K562 (cell line): ENCODE measurements at regions not wholly inside any gene's neighbourhood (a gene's known extent, or its start where the extent isn't known, plus 50 kb on each side); places are given as distances from the start of the nearest gene placed in this dataset.

Source experiments
- ATAC-seq: fragments of 200-7000 bp; cut with Tn5 transposase; 3 replicates; pipeline ENCODE4 v1.9.1; 2020; ENCODE audit warnings: moderate library complexity
- BruUV-seq: library from RNA; stranded (reverse); fragments of 400-500 nt; replicated peaks from 2 replicates; lab custom pipeline; 2021; lab: Mats Ljungman, UMichigan
- CTCF ChIA-PET: fragments of 300-600 bp; formaldehyde crosslinking; extraction: SDS; loops from one replicate; lab custom pipeline; 2021; ENCODE audit warnings: low intra/inter-chr PET ratio; lab: Yijun Ruan, JAX
- POLR2A ChIA-PET: fragments of 300-600, 350-650 bp; sonication (Branson Sonifier 250); formaldehyde crosslinking; extraction: SDS; loops from one replicate; lab custom pipeline; 2021; ENCODE audit warnings: antibody characterized with exemption, inconsistent platforms; lab: Yijun Ruan, JAX
- DNase-seq, 4 experiments: peaks; one replicate each; pipeline versions ENCODE4 v3.0.0 to v3.0.0-alpha.2; 2011 to 2018; ENCODE audit warnings: low spot score in 3 of 4, mixed read lengths in 3 of 4; ENCODE audit errors: extremely low read depth in 1 of 4
- FAIRE-seq: peaks from 2 replicates; lab custom pipeline; 2011; peaks lifted over from hg19 to GRCh38; lab: Jason Lieb, UNC
- H2AFZ ChIP-seq: 2 replicates; pipeline ENCODE4 v1.6.0; 2011; ENCODE audit warnings: low read depth, low read length, control low read depth, inconsistent platforms
- H3K27ac ChIP-seq: fragments of 200-600 bp; 3 replicates; pipeline ENCODE4 v1.8.0; 2011; ENCODE audit warnings: low read depth, mild to moderate bottlenecking, control low read depth, inconsistent platforms, low read length, moderate library complexity, mixed read lengths; ENCODE audit errors: extremely low read depth
- H3K27me3 ChIP-seq, 2 experiments: fragments of 300-600 bp in 1 of 2; 2 replicates in 1 of 2; 3 replicates in 1 of 2; pipeline versions ENCODE4 v1.6.0 to v1.8.0; 2011; ENCODE audit warnings: inconsistent platforms in 2 of 2, low read length in 2 of 2, mild to moderate bottlenecking in 1 of 2, mixed read lengths in 1 of 2, moderate library complexity in 1 of 2; ENCODE audit not compliant: control insufficient read depth in 2 of 2, insufficient read depth in 2 of 2
- H3K36me3 ChIP-seq: fragments of 300-600 bp; 3 replicates; pipeline ENCODE4 v1.8.0; 2011; ENCODE audit warnings: mild to moderate bottlenecking, low read length, inconsistent platforms; ENCODE audit not compliant: control insufficient read depth, insufficient read depth
- H3K4me1 ChIP-seq, 2 experiments: fragments of 200-600 bp in 1 of 2; replicated peaks in 1 of 2; 2 replicates in 1 of 2; 3 replicates in 1 of 2; pipeline versions ENCODE4 v1.5.1 to v1.8.0; 2011; ENCODE audit warnings: inconsistent platforms in 2 of 2, low read length in 2 of 2, mild to moderate bottlenecking in 1 of 2, mixed read lengths in 1 of 2, moderate library complexity in 1 of 2; ENCODE audit not compliant: control insufficient read depth in 2 of 2, insufficient read depth in 2 of 2
- H3K4me2 ChIP-seq: 2 replicates; pipeline ENCODE4 v1.6.1; 2011; ENCODE audit warnings: low read length, control low read depth, inconsistent platforms, mixed read lengths; ENCODE audit not compliant: insufficient read depth
- H3K4me3 ChIP-seq: fragments of 200-600 bp; sonication (generic), shearing (Covaris generic); 2 replicates; pipeline ENCODE4 v1.5.1; 2016; ENCODE audit warnings: control low read depth, inconsistent platforms
- H3K79me2 ChIP-seq: fragments of 200-600 bp; 3 replicates; pipeline ENCODE4 v1.8.0; 2011; ENCODE audit warnings: low read length, inconsistent platforms; ENCODE audit not compliant: control insufficient read depth, insufficient read depth
- H3K9ac ChIP-seq, 2 experiments: 2 replicates each; pipeline versions ENCODE4 v1.6.0 to v1.6.1; 2011; ENCODE audit warnings: low read depth in 2 of 2, low read length in 2 of 2, control low read depth in 1 of 2, inconsistent platforms in 1 of 2, mild to moderate bottlenecking in 1 of 2, mixed read lengths in 1 of 2; ENCODE audit not compliant: insufficient read depth in 1 of 2
- H3K9me1 ChIP-seq: one replicate; pipeline ENCODE4 v1.6.0; 2011; ENCODE audit warnings: inconsistent platforms, mild to moderate bottlenecking, low read length, moderate library complexity; ENCODE audit not compliant: control insufficient read depth, insufficient read depth
- H3K9me3 ChIP-seq: replicated peaks from 2 replicates; pipeline ENCODE4 v1.5.1; 2011; ENCODE audit warnings: low read depth, low read length, inconsistent platforms; ENCODE audit not compliant: control insufficient read depth, insufficient read depth
- H4K20me1 ChIP-seq: replicated peaks from 2 replicates; pipeline ENCODE4 v1.6.1; 2011; ENCODE audit warnings: low read length, inconsistent platforms, mixed read lengths; ENCODE audit not compliant: control insufficient read depth, insufficient read depth
- ASH1L ChIP-seq: fragments of 450-650 bp; IDR thresholded peaks from 2 replicates; pipeline ENCODE4 v1.6.1; 2018; ENCODE audit warnings: borderline replicate concordance, mild to moderate bottlenecking, low read depth; ENCODE audit not compliant: partially characterized antibody
- BRF1 ChIP-seq: IDR thresholded peaks from 3 replicates; pipeline ENCODE4 v1.6.1; 2011; ENCODE audit warnings: borderline replicate concordance, mild to moderate bottlenecking; ENCODE audit not compliant: insufficient read length; ENCODE audit errors: extremely low read depth
- HLTF ChIP-seq: fragments of 450-650 bp; IDR thresholded peaks from 2 replicates; pipeline ENCODE4 v1.6.1; 2016
- RBM15 ChIP-seq: fragments of 200-400 bp; formaldehyde crosslinking; IDR thresholded peaks from 2 replicates; pipeline ENCODE4 v1.6.1; 2018; ENCODE audit warnings: mild to moderate bottlenecking, low read length, moderate library complexity; ENCODE audit not compliant: insufficient read depth
- SP1 ChIP-seq: sonication (generic); formaldehyde crosslinking; IDR thresholded peaks from 2 replicates; pipeline ENCODE4 v1.8.1; 2022; ENCODE audit warnings: mild to moderate bottlenecking, missing genetic modification reagents
- ZBTB17 ChIP-seq: fragments of 450-650 bp; formaldehyde crosslinking; IDR thresholded peaks from 2 replicates; pipeline ENCODE4 v1.4.0; 2020; ENCODE audit warnings: mild to moderate bottlenecking
- ZNF143 ChIP-seq: sonication (generic); formaldehyde crosslinking; IDR thresholded peaks from 2 replicates; pipeline ENCODE4 v1.9.0; 2022; ENCODE audit warnings: mild to moderate bottlenecking, missing genetic modification reagents
- ZNF695 ChIP-seq: fragments of 450-650 bp; formaldehyde crosslinking; IDR thresholded peaks from 2 replicates; pipeline ENCODE4 v1.4.0; 2020; ENCODE audit warnings: mild to moderate bottlenecking, moderate library complexity
- WGBS: fragments of 100-300 bp; shearing (Covaris generic); methylation state at CpG from one replicate; pipeline ENCODE4 v1.1.6; 2016; ENCODE audit warnings: low coverage, mixed read lengths; ENCODE audit not compliant: insufficient coverage; ENCODE audit errors: missing lambda C conversion rate; 5-methylcytosine and 5-hydroxymethylcytosine counted together
- in situ Hi-C: fragments of 300-500 bp; cut with MboI; formaldehyde crosslinking; loops from 4 replicates; pipeline ENCODE4 v1.15.0; 2018; ENCODE audit warnings: inconsistent platforms, mixed read lengths
- intact Hi-C: fragments of 100-400 bp; cut with micrococcal nuclease; formaldehyde crosslinking; loops from 2 replicates; pipeline ENCODE4 v1.14.2; 2022
- TF ChIP-seq, protein P1 (sequence below), 2 experiments: fragments of 250-450 bp in 1 of 2; fragments of 450-650 bp in 1 of 2; sonication (Bioruptor Pico) in 1 of 2; IDR thresholded peaks; 2 replicates each; pipeline versions ENCODE4 v1.6.1 to v1.8.0; 2016 to 2021; ENCODE audit warnings: mild to moderate bottlenecking in 2 of 2, moderate library complexity in 2 of 2, missing compliant biosample characterization in 1 of 2, missing genetic modification characterization in 1 of 2
- TF ChIP-seq, protein P2 (sequence below): fragments of 250-450 bp; sonication (Bioruptor Pico); IDR thresholded peaks from 2 replicates; pipeline ENCODE4 v1.8.0; 2022; ENCODE audit warnings: inconsistent platforms
- TF ChIP-seq, protein P3 (sequence below): fragments of 250-450 bp; sonication (Bioruptor Pico); IDR thresholded peaks from 2 replicates; pipeline ENCODE4 v1.5.0; 2022; ENCODE audit warnings: mild to moderate bottlenecking

DNA sequence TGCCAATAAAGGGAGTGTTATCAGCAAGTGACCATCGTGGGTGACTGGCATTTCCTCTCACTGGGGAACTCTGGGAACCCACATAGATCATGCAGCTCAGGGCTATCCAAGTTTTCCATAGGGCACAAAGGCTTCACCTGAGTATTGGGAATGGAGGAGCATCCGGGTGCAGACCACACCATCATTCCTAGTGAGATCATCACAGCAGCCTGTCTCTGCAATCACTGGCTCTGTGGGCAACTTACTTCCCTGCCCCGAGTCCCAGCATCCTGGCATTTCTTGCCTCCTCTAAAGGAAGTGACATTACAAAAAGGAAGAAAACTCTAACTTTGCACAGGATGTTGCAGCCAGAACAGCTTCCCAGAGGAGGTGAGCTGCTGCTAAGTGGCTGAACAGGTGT is 80.6 kb upstream of the SHB start:
- H3K27ac ChIP-seq: no peak overlapping the region
- no peak overlapping the region for H2AFZ ChIP-seq
- TF ChIP-seq ZBTB17 (CRISPR knock-in tag) (peak; percentile 89), HLTF (no peak)
- TF ChIP-seq, protein P1, sequence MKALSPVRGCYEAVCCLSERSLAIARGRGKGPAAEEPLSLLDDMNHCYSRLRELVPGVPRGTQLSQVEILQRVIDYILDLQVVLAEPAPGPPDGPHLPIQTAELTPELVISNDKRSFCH (CRISPR knock-in tag; IDR thresholded peaks at IDR 0.05): no peak
- TF ChIP-seq, protein P1 (tag; IDR thresholded peaks at IDR 0.05): no peak
- no peaks in the 10 kb centered on the region for H3K79me2 ChIP-seq
- FAIRE-seq: no peak
- H3K9me3 ChIP-seq: no peaks in the 10 kb centered on the region
- no peak for ATAC-seq
- peaks cover 14 to 36% of the 10 kb centered on the region in 2 experiments for H3K27me3 ChIP-seq
- no peaks in the 10 kb centered on the region for H3K4me1 ChIP-seq
- in situ Hi-C loops: no loop called here
- no peaks in the 10 kb centered on the region for H3K36me3 ChIP-seq
- no peak overlapping the region for H3K4me2 ChIP-seq
- 0 out of 2 replicates have a peak, but pooled peaks cover 11% of the 10 kb centered on the region for H4K20me1 ChIP-seq
- intact Hi-C loops: loop anchor here (10.0 kb wide), 1 partner anchor 215 kb away; no protein-coding TSS in a partner anchor
- no peak for DNase-seq
- H3K9ac ChIP-seq: no peak overlapping the region
- no TSS peak for BruUV-seq
- H3K4me3 ChIP-seq: no peak overlapping the region
- WGBS: 3% methylated on average over 3 of the region's 3 CpGs
- ChIA-PET CTCF (no interaction called here), POLR2A (interaction anchor here (0.6 to 0.9 kb wide), 2 partner anchors 10 to 217 kb away, joined by 3 read pairs; no protein-coding TSS in a partner anchor)
- H3K9me1 ChIP-seq: no peaks in the 10 kb centered on the region

DNA sequence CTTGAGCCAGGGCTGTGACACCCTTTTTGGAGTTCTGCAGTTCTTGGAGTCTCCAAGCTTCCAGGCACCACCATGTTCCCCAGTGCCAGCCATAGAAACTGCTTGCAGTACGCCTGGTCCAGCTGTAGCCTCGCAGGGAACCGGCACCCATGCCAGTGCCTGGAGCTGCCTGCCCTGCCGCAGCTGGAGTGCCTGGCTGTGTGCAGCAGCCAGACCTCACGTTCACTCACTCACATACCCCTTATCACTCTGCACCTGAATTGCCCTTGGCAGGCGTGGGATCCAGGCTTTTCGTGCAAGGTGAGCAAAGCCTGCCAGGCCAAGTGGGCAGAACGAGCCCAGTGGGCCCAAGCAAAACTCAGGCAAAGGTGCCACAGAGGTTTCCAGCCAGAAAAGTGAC is 77.8 kb upstream of the SHB start:
- no peak overlapping the region for H3K4me3 ChIP-seq
- H3K9ac ChIP-seq: no peak overlapping the region
- ChIA-PET CTCF (no interaction called here), POLR2A (interaction anchor here (0.6 to 1.9 kb wide), 4 partner anchors 10 to 204 kb away, joined by 3 to 9 read pairs (median 3); no protein-coding TSS in a partner anchor)
- H3K9me3 ChIP-seq: no peaks in the 10 kb centered on the region
- DNase-seq (no peak), ATAC-seq (no peak), FAIRE-seq (no peak)
- H2AFZ ChIP-seq: no peak overlapping the region
- no peaks in the 10 kb centered on the region for H3K9me1 ChIP-seq
- no peaks in the 10 kb centered on the region for H3K4me1 ChIP-seq
- WGBS: under 1% methylated on average over 8 of the region's 8 CpGs
- no peak overlapping the region for H3K27ac ChIP-seq
- in situ Hi-C loops (no loop called here), intact Hi-C loops (no loop called here)
- 0 out of 2 replicates have a peak, but pooled peaks cover 7% of the 10 kb centered on the region for H4K20me1 ChIP-seq
- BruUV-seq: no TSS peak
- no peaks in the 10 kb centered on the region for H3K79me2 ChIP-seq
- H3K4me2 ChIP-seq: no peak overlapping the region
- H3K36me3 ChIP-seq: no peaks in the 10 kb centered on the region
- TF ChIP-seq ZNF143 (CRISPR knock-in tag) (no peak), SP1 (CRISPR knock-in tag) (no peak), ZNF695 (CRISPR knock-in tag) (no peak), RBM15 (no peak), ASH1L (no peak), BRF1 (no peak)
- TF ChIP-seq, protein P2, sequence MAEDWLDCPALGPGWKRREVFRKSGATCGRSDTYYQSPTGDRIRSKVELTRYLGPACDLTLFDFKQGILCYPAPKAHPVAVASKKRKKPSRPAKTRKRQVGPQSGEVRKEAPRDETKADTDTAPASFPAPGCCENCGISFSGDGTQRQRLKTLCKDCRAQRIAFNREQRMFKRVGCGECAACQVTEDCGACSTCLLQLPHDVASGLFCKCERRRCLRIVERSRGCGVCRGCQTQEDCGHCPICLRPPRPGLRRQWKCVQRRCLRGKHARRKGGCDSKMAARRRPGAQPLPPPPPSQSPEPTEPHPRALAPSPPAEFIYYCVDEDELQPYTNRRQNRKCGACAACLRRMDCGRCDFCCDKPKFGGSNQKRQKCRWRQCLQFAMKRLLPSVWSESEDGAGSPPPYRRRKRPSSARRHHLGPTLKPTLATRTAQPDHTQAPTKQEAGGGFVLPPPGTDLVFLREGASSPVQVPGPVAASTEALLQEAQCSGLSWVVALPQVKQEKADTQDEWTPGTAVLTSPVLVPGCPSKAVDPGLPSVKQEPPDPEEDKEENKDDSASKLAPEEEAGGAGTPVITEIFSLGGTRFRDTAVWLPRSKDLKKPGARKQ (CRISPR knock-in tag): no peak
- TF ChIP-seq, protein P3, sequence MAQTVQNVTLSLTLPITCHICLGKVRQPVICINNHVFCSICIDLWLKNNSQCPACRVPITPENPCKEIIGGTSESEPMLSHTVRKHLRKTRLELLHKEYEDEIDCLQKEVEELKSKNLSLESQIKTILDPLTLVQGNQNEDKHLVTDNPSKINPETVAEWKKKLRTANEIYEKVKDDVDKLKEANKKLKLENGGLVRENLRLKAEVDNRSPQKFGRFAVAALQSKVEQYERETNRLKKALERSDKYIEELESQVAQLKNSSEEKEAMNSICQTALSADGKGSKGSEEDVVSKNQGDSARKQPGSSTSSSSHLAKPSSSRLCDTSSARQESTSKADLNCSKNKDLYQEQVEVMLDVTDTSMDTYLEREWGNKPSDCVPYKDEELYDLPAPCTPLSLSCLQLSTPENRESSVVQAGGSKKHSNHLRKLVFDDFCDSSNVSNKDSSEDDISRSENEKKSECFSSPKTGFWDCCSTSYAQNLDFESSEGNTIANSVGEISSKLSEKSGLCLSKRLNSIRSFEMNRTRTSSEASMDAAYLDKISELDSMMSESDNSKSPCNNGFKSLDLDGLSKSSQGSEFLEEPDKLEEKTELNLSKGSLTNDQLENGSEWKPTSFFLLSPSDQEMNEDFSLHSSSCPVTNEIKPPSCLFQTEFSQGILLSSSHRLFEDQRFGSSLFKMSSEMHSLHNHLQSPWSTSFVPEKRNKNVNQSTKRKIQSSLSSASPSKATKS (CRISPR knock-in tag): no peak
- H3K27me3 ChIP-seq: peaks cover 8 to 31% of the 10 kb centered on the region in 2 experiments
